Ishikawa (cell line): ENCODE measurements at regions not wholly inside any gene's neighbourhood (a gene's known extent, or its start where the extent isn't known, plus 50 kb on each side); places are given as distances from the start of the nearest gene placed in this dataset.

Experiments used
- CEBPB ChIP-seq: IDR thresholded peaks from 2 replicates; pipeline ENCODE4 v1.6.1; 2012
- CREB1 ChIP-seq: IDR thresholded peaks from 2 replicates; pipeline ENCODE4 v1.6.1; 2012; ENCODE audit warnings: low read depth
- EGR1 ChIP-seq: IDR thresholded peaks from 2 replicates; pipeline ENCODE4 v1.6.1; 2012
- EP300 ChIP-seq: IDR thresholded peaks from 2 replicates; pipeline ENCODE4 v1.6.1; 2012; ENCODE audit warnings: borderline replicate concordance
- FOXM1 ChIP-seq: IDR thresholded peaks from 2 replicates; pipeline ENCODE4 v1.6.1; 2012; ENCODE audit warnings: low read depth, borderline replicate concordance
- MAX ChIP-seq: IDR thresholded peaks from 2 replicates; pipeline ENCODE4 v1.6.1; 2012
- NFIC ChIP-seq: IDR thresholded peaks from 2 replicates; pipeline ENCODE4 v1.6.1; 2012
- RAD21 ChIP-seq: IDR thresholded peaks from 2 replicates; pipeline ENCODE4 v1.6.1; 2012; ENCODE audit warnings: low read depth
- REST ChIP-seq: IDR thresholded peaks from 2 replicates; pipeline ENCODE4 v1.6.1; 2012; ENCODE audit warnings: low read depth, mild to moderate bottlenecking
- TAF1 ChIP-seq: IDR thresholded peaks from 2 replicates; pipeline ENCODE4 v1.6.1; 2012; ENCODE audit warnings: low read depth, mild to moderate bottlenecking
- TCF12 ChIP-seq: IDR thresholded peaks from 2 replicates; pipeline ENCODE4 v1.6.1; 2012; ENCODE audit warnings: low read depth
- TEAD4 ChIP-seq: IDR thresholded peaks from 2 replicates; pipeline ENCODE4 v1.6.1; 2012
- USF1 ChIP-seq: IDR thresholded peaks from 2 replicates; pipeline ENCODE4 v1.6.1; 2012
- YY1 ChIP-seq: IDR thresholded peaks from 2 replicates; pipeline ENCODE4 v1.6.1; 2012; ENCODE audit warnings: low read depth
- ZBTB7A ChIP-seq: IDR thresholded peaks from 2 replicates; pipeline ENCODE4 v1.6.1; 2012; ENCODE audit warnings: low read depth

GRCh38 chr3:30456264-30456663 lies 150.1 kb upstream of the TGFBR2 start:
- TF ChIP-seq TEAD4, result no peak
- TF ChIP-seq CEBPB, result no peak
- TF ChIP-seq EGR1, result no peak
- no peak for TF ChIP-seq ZBTB7A
- no peak for TF ChIP-seq CREB1
- TF ChIP-seq RAD21, result no peak

GRCh38 chr3:30457081-30457480 lies 149.3 kb upstream of the TGFBR2 start:
- TF ChIP-seq ZBTB7A (no peak), EGR1 (no peak), TAF1 (no peak), EP300 (no peak), MAX (no peak), CREB1 (no peak), NFIC (no peak), RAD21 (no peak), REST (no peak), YY1 (no peak)

- TF ChIP-seq TAF1, result no peak
Observed at GRCh38 chr3:30457726-30458125, 148.7 kb upstream of the TGFBR2 start.

GRCh38 chr3:30458376-30459171 lies 147.8 kb upstream of the TGFBR2 start:
- no peak for TF ChIP-seq EP300
- TF ChIP-seq CEBPB, result no peak
- TF ChIP-seq REST, result no peak
- no peak for TF ChIP-seq TAF1
- TF ChIP-seq FOXM1, result no peak
- no peak for TF ChIP-seq TEAD4
- TF ChIP-seq ZBTB7A, result no peak
- TF ChIP-seq RAD21, result no peak
- TF ChIP-seq MAX, result no peak
- no peak for TF ChIP-seq YY1
- TF ChIP-seq TCF12, result no peak
- TF ChIP-seq CREB1, result no peak
- TF ChIP-seq EGR1, result no peak

GRCh38 chr3:30461311-30461710 lies 145.1 kb upstream of the TGFBR2 start:
- TF ChIP-seq TCF12 (no peak), TAF1 (no peak), ZBTB7A (no peak), CREB1 (no peak), EGR1 (no peak), EP300 (no peak), USF1 (no peak), FOXM1 (no peak), YY1 (no peak), CEBPB (no peak), TEAD4 (no peak), NFIC (no peak), RAD21 (no peak), REST (no peak), MAX (no peak)
